HFF-Myc (cell line): ENCODE measurements at regions not wholly inside any gene's neighbourhood (a gene's known extent, or its start where the extent isn't known, plus 50 kb on each side); places are given as distances from the start of the nearest gene placed in this dataset.

Experiments used
- DNase-seq: peaks from one replicate; pipeline ENCODE4 v3.0.0-alpha.2; 2011; ENCODE audit warnings: low read depth; ENCODE audit errors: extremely low read depth
- H3K4me3 ChIP-seq: replicated peaks from 2 replicates; pipeline ENCODE4 v1.5.1; 2011; ENCODE audit warnings: low read depth, mild to moderate bottlenecking, control low read depth, low read length
- TF ChIP-seq, protein P1 (sequence below): IDR thresholded peaks from 2 replicates; pipeline ENCODE4 v1.5.1; 2012; ENCODE audit warnings: mild to moderate bottlenecking, low read depth, low read length, control low read depth; ENCODE audit errors: missing control alignments

GRCh38 chr11:123378096-123378495 is 52.0 kb upstream of the GRAMD1B start:
- DNase-seq = no peak

DNA sequence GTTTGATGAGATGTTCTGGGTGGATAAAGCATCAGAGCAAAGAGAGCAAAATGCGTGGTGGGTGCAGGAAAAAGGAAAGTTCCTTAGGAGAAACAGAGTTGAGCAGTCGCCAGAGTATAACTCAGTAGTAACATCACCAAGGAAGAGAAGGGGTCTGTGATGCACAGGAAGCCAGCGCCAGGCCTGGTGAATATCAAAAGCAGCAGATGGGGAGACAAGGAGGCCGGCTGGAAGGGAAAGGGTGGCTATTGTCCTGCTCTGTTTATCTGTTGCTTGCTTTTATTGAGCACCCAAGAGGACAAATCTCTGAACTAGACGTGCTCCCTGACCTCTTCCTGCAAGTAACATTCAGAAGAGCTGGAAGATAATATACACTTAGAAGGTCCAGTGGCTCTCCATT is 52.7 kb upstream of the GRAMD1B start:
- no peak for DNase-seq
- TF ChIP-seq, protein P1, sequence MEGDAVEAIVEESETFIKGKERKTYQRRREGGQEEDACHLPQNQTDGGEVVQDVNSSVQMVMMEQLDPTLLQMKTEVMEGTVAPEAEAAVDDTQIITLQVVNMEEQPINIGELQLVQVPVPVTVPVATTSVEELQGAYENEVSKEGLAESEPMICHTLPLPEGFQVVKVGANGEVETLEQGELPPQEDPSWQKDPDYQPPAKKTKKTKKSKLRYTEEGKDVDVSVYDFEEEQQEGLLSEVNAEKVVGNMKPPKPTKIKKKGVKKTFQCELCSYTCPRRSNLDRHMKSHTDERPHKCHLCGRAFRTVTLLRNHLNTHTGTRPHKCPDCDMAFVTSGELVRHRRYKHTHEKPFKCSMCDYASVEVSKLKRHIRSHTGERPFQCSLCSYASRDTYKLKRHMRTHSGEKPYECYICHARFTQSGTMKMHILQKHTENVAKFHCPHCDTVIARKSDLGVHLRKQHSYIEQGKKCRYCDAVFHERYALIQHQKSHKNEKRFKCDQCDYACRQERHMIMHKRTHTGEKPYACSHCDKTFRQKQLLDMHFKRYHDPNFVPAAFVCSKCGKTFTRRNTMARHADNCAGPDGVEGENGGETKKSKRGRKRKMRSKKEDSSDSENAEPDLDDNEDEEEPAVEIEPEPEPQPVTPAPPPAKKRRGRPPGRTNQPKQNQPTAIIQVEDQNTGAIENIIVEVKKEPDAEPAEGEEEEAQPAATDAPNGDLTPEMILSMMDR = no peak

More at GRCh38 chr11:123378096-123378495, 52.0 kb upstream of the GRAMD1B start:
- TF ChIP-seq, protein P1 = no peak
- H3K4me3 ChIP-seq = no peak overlapping the region

GRCh38 chr11:123375832-123376231 is 54.2 kb upstream of the GRAMD1B start:
- TF ChIP-seq, protein P1 = no peak
- DNase-seq = no peak
- H3K4me3 ChIP-seq = no peak overlapping the region

More for the DNA sequence above, 52.7 kb upstream of the GRAMD1B start:
- no peak overlapping the region for H3K4me3 ChIP-seq

GRCh38 chr11:123374622-123374968 is 55.5 kb upstream of the GRAMD1B start:
- TF ChIP-seq, protein P1 = no peak
- DNase-seq = no peak

DNA sequence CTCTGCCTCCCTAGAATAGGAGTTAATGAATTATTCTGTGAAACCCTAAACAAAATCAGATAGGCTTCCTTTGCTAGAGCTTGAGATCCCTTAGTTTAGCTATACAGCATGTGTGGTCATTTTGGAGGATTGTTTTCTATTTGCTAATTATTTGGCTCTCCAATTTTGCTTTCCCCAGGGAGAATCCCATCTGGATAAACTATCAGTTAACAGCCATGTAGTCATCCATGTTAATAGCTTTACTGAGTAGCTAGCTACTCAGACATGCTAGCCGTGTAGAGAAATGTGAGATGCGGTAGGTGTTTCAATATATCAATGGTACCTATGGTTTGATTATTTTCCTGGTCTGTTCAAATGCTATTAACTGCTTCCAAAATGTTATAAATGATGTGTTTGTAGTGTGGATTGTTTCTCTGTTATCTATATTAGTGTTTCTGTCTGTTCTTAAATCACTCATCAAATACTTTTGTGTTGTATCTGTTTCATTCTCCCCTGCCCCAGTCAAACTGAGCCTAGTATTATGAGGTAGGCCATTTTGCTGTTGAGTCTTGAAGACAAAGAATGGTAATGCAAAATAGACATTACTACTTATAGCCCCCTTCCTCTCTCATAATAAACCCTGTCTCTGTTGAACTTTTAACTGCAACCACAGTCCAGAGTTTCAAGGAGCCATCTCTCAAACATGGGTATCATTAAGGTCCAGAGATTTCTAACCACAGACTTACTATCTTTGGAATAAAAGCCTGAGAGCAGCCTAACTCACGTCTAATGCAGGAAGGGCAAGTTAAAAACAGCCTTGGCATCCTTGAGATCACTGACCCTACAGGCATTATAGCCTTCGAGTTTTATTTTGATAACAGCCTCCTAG is 56.1 kb upstream of the GRAMD1B start:
- TF ChIP-seq, protein P1 = no peak
- no peak for DNase-seq
- no peak overlapping the region for H3K4me3 ChIP-seq

More at GRCh38 chr11:123374622-123374968, 55.5 kb upstream of the GRAMD1B start:
- no peak overlapping the region for H3K4me3 ChIP-seq

GRCh38 chr11:123371506-123372297 is 58.4 kb upstream of the GRAMD1B start:
- no peak overlapping the region for H3K4me3 ChIP-seq
- DNase-seq = no peak
- TF ChIP-seq, protein P1 = no peak
